ENCODE measurements at regions not wholly inside any gene's neighbourhood (a gene's known extent, or its start where the extent isn't known, plus 50 kb on each side); places are given as distances from the start of the nearest gene placed in this dataset.

GRCh38 chr3:68207327-68207726 lies 552.9 kb upstream of the SUCLG2 start:
- DNase-seq: no peak
- H3K27me3 ChIP-seq (ENCODE audit: control insufficient read depth, insufficient read depth, low read length): no peaks in the 10 kb centered on the region
- H3K36me3 ChIP-seq (replicated peaks; ENCODE audit: control insufficient read depth, insufficient read depth, low read length): no peaks in the 10 kb centered on the region
- no peak overlapping the region for H3K4me3 ChIP-seq (ENCODE audit: insufficient read depth, low read depth, low read length)

- Histone ChIP-seq H3K4me3 (ENCODE audit: insufficient read depth, low read depth, low read length) (no peak overlapping the region), H3K36me3 (replicated peaks; ENCODE audit: control insufficient read depth, insufficient read depth, low read length) (no peaks in the 10 kb centered on the region), H3K27me3 (ENCODE audit: control insufficient read depth, insufficient read depth, low read length) (no peaks in the 10 kb centered on the region)
- no peak for DNase-seq
Measured at GRCh38 chr3:68206524-68207117, 552.2 kb upstream of the SUCLG2 start.

- no peak overlapping the region for H3K4me3 ChIP-seq (ENCODE audit: insufficient read depth, low read depth, low read length)
- no peaks in the 10 kb centered on the region for H3K27me3 ChIP-seq (ENCODE audit: control insufficient read depth, insufficient read depth, low read length)
- no peak for DNase-seq
- no peaks in the 10 kb centered on the region for H3K36me3 ChIP-seq (replicated peaks; ENCODE audit: control insufficient read depth, insufficient read depth, low read length)
Measured at GRCh38 chr3:68186733-68187132, 532.3 kb upstream of the SUCLG2 start.

- no peaks in the 10 kb centered on the region for H3K27me3 ChIP-seq (ENCODE audit: control insufficient read depth, insufficient read depth, low read length)
- H3K36me3 ChIP-seq (replicated peaks; ENCODE audit: control insufficient read depth, insufficient read depth, low read length): no peaks in the 10 kb centered on the region
- H3K4me3 ChIP-seq (ENCODE audit: insufficient read depth, low read depth, low read length): no peak overlapping the region
- DNase-seq: no peak
Measured at GRCh38 chr3:68176600-68176999, 522.2 kb upstream of the SUCLG2 start.

- H3K27me3 ChIP-seq (ENCODE audit: control insufficient read depth, insufficient read depth, low read length): no peaks in the 10 kb centered on the region
- no peak for DNase-seq
- no peak overlapping the region for H3K4me3 ChIP-seq (ENCODE audit: insufficient read depth, low read depth, low read length)
- no peaks in the 10 kb centered on the region for H3K36me3 ChIP-seq (replicated peaks; ENCODE audit: control insufficient read depth, insufficient read depth, low read length)
Measured at GRCh38 chr3:68173012-68173634, 518.7 kb upstream of the SUCLG2 start.

- DNase-seq: no peak
- Histone ChIP-seq H3K4me3 (ENCODE audit: insufficient read depth, low read depth, low read length) (no peak overlapping the region), H3K36me3 (replicated peaks; ENCODE audit: control insufficient read depth, insufficient read depth, low read length) (no peaks in the 10 kb centered on the region), H3K27me3 (ENCODE audit: control insufficient read depth, insufficient read depth, low read length) (no peaks in the 10 kb centered on the region)
Measured at GRCh38 chr3:68172039-68172438, 517.6 kb upstream of the SUCLG2 start.

- H3K27me3 ChIP-seq (ENCODE audit: control insufficient read depth, insufficient read depth, low read length): no peaks in the 10 kb centered on the region
- DNase-seq: no peak
- no peaks in the 10 kb centered on the region for H3K36me3 ChIP-seq (replicated peaks; ENCODE audit: control insufficient read depth, insufficient read depth, low read length)
- H3K4me3 ChIP-seq (ENCODE audit: insufficient read depth, low read depth, low read length): no peak overlapping the region
Measured at GRCh38 chr3:68163968-68164367, 509.6 kb upstream of the SUCLG2 start.

- Histone ChIP-seq H3K36me3 (replicated peaks; ENCODE audit: control insufficient read depth, insufficient read depth, low read length) (no peaks in the 10 kb centered on the region), H3K27me3 (ENCODE audit: control insufficient read depth, insufficient read depth, low read length) (no peaks in the 10 kb centered on the region), H3K4me3 (ENCODE audit: insufficient read depth, low read depth, low read length) (no peak overlapping the region)
- no peak for DNase-seq
Measured at GRCh38 chr3:68163062-68163461, 508.6 kb upstream of the SUCLG2 start.

GRCh38 chr3:68162644-68163043 lies 508.2 kb upstream of the SUCLG2 start:
- Histone ChIP-seq H3K27me3 (ENCODE audit: control insufficient read depth, insufficient read depth, low read length) (no peaks in the 10 kb centered on the region), H3K36me3 (replicated peaks; ENCODE audit: control insufficient read depth, insufficient read depth, low read length) (no peaks in the 10 kb centered on the region), H3K4me3 (ENCODE audit: insufficient read depth, low read depth, low read length) (no peak overlapping the region)
- DNase-seq: no peak

GRCh38 chr3:68151359-68151758 lies 496.9 kb upstream of the SUCLG2 start:
- no peak for DNase-seq
- Histone ChIP-seq H3K36me3 (replicated peaks; ENCODE audit: control insufficient read depth, insufficient read depth, low read length) (no peaks in the 10 kb centered on the region), H3K27me3 (ENCODE audit: control insufficient read depth, insufficient read depth, low read length) (no peaks in the 10 kb centered on the region), H3K4me3 (ENCODE audit: insufficient read depth, low read depth, low read length) (no peak overlapping the region)

GRCh38 chr3:68148447-68148846 lies 494.0 kb upstream of the SUCLG2 start:
- H3K36me3 ChIP-seq (replicated peaks; ENCODE audit: control insufficient read depth, insufficient read depth, low read length): no peaks in the 10 kb centered on the region
- H3K27me3 ChIP-seq (ENCODE audit: control insufficient read depth, insufficient read depth, low read length): no peaks in the 10 kb centered on the region
- DNase-seq: no peak
- no peak overlapping the region for H3K4me3 ChIP-seq (ENCODE audit: insufficient read depth, low read depth, low read length)

- Histone ChIP-seq H3K27me3 (ENCODE audit: control insufficient read depth, insufficient read depth, low read length) (no peaks in the 10 kb centered on the region), H3K36me3 (replicated peaks; ENCODE audit: control insufficient read depth, insufficient read depth, low read length) (no peaks in the 10 kb centered on the region), H3K4me3 (ENCODE audit: insufficient read depth, low read depth, low read length) (no peak overlapping the region)
- DNase-seq: no peak
Measured at GRCh38 chr3:68142441-68142840, 488.0 kb upstream of the SUCLG2 start.

- H3K27me3 ChIP-seq (ENCODE audit: control insufficient read depth, insufficient read depth, low read length): no peaks in the 10 kb centered on the region
- H3K4me3 ChIP-seq (ENCODE audit: insufficient read depth, low read depth, low read length): no peak overlapping the region
- no peak for DNase-seq
- H3K36me3 ChIP-seq (replicated peaks; ENCODE audit: control insufficient read depth, insufficient read depth, low read length): no peaks in the 10 kb centered on the region
Measured at GRCh38 chr3:68139897-68140296, 485.5 kb upstream of the SUCLG2 start.

- no peaks in the 10 kb centered on the region for H3K27me3 ChIP-seq (ENCODE audit: control insufficient read depth, insufficient read depth, low read length)
- no peak overlapping the region for H3K4me3 ChIP-seq (ENCODE audit: insufficient read depth, low read depth, low read length)
- H3K36me3 ChIP-seq (replicated peaks; ENCODE audit: control insufficient read depth, insufficient read depth, low read length): no peaks in the 10 kb centered on the region
- DNase-seq: no peak
Measured at GRCh38 chr3:68136411-68136810, 482.0 kb upstream of the SUCLG2 start.

- DNase-seq: no peak
- Histone ChIP-seq H3K4me3 (ENCODE audit: insufficient read depth, low read depth, low read length) (no peak overlapping the region), H3K27me3 (ENCODE audit: control insufficient read depth, insufficient read depth, low read length) (no peaks in the 10 kb centered on the region), H3K36me3 (replicated peaks; ENCODE audit: control insufficient read depth, insufficient read depth, low read length) (no peaks in the 10 kb centered on the region)
Measured at GRCh38 chr3:68135067-68135466, 480.7 kb upstream of the SUCLG2 start.

- DNase-seq: no peak
- no peaks in the 10 kb centered on the region for H3K36me3 ChIP-seq (replicated peaks; ENCODE audit: control insufficient read depth, insufficient read depth, low read length)
- no peaks in the 10 kb centered on the region for H3K27me3 ChIP-seq (ENCODE audit: control insufficient read depth, insufficient read depth, low read length)
- no peak overlapping the region for H3K4me3 ChIP-seq (ENCODE audit: insufficient read depth, low read depth, low read length)
Measured at GRCh38 chr3:68129065-68129464, 474.7 kb upstream of the SUCLG2 start.

Measured in H7 (cell line).